GM12878 (cell line): ENCODE measurements at regions not wholly inside any gene's neighbourhood (a gene's known extent, or its start where the extent isn't known, plus 50 kb on each side); places are given as distances from the start of the nearest gene placed in this dataset.

Source experiments
- ATAC-seq: fragments of 200-7000 bp; cut with Tn5 transposase; 3 replicates; pipeline ENCODE4 v1.9.1; 2020; ENCODE audit warnings: mild to moderate bottlenecking, moderate library complexity
- BruUV-seq: library from RNA; stranded (reverse); fragments of 400-500 nt; replicated peaks from 2 replicates; lab custom pipeline; 2021; lab: Mats Ljungman, UMichigan
- CTCF ChIA-PET: fragments of 300-600 bp; sonication (Branson Sonifier 250); formaldehyde crosslinking; extraction: SDS; loops from one replicate; lab custom pipeline; 2021; ENCODE audit warnings: inconsistent platforms; lab: Yijun Ruan, JAX
- POLR2A ChIA-PET: fragments of 350-600 bp; formaldehyde crosslinking; extraction: SDS; loops from one replicate; lab custom pipeline; 2021; ENCODE audit warnings: inconsistent platforms; lab: Charles Lee
- RAD21 ChIA-PET: fragments of 300-600 bp; sonication (Branson Sonifier 250); formaldehyde crosslinking; loops from one replicate; lab custom pipeline; 2023; ENCODE audit warnings: antibody characterized with exemption; ENCODE audit not compliant: unreplicated experiment; lab: Charles Lee
- SMC1A ChIA-PET: fragments of 300-600 bp; sonication (Branson Sonifier 250); formaldehyde crosslinking; loops from one replicate; lab custom pipeline; 2023; ENCODE audit not compliant: unreplicated experiment, uncharacterized antibody; lab: Charles Lee
- DNase-seq: peaks from one replicate; pipeline ENCODE4 v3.0.0-alpha.2; 2011; ENCODE audit warnings: low read depth, low spot score
- FAIRE-seq: peaks from 3 replicates; lab custom pipeline; 2011; peaks lifted over from hg19 to GRCh38; lab: Jason Lieb, UNC
- H2AFZ ChIP-seq: 2 replicates; pipeline ENCODE4 v1.6.0; 2011; ENCODE audit warnings: low read depth, low read length, control low read depth; ENCODE audit not compliant: control insufficient read depth
- H3K27ac ChIP-seq: 2 replicates; pipeline ENCODE4 v1.5.1; 2011; ENCODE audit warnings: control low read depth; ENCODE audit not compliant: control insufficient read depth, insufficient read depth
- H3K27me3 ChIP-seq, 2 experiments: replicated peaks in 1 of 2; 2 replicates each; pipeline versions ENCODE4 v1.6.0 to v1.6.1; 2011; ENCODE audit warnings: low read length in 1 of 2; ENCODE audit not compliant: control insufficient read depth in 2 of 2, insufficient read depth in 2 of 2
- H3K36me3 ChIP-seq, 2 experiments: 2 replicates each; pipeline ENCODE4 v1.5.1; 2011; ENCODE audit warnings: low read length in 1 of 2; ENCODE audit not compliant: control insufficient read depth in 2 of 2, insufficient read depth in 2 of 2
- H3K4me1 ChIP-seq: 2 replicates; pipeline ENCODE4 v1.6.1; 2011; ENCODE audit warnings: mild to moderate bottlenecking, low read length, moderate library complexity, mixed read lengths; ENCODE audit not compliant: control insufficient read depth, insufficient read depth
- H3K4me2 ChIP-seq: 2 replicates; pipeline ENCODE4 v1.6.0; 2011; ENCODE audit warnings: control low read depth; ENCODE audit not compliant: control insufficient read depth, insufficient read depth
- H3K4me3 ChIP-seq: fragments of 200-600 bp; sonication (generic); 2 replicates; pipeline ENCODE4 v1.5.1; 2016
- H3K79me2 ChIP-seq: 2 replicates; pipeline ENCODE4 v1.6.0; 2011; ENCODE audit warnings: low read length; ENCODE audit not compliant: control insufficient read depth, insufficient read depth
- H3K9ac ChIP-seq: 2 replicates; pipeline ENCODE4 v1.8.0; 2011; ENCODE audit warnings: low read length, control low read depth, mixed read lengths; ENCODE audit not compliant: control insufficient read depth, insufficient read depth
- H3K9me3 ChIP-seq: replicated peaks from 3 replicates; pipeline ENCODE4 v1.5.1; 2011; ENCODE audit warnings: mild to moderate bottlenecking, low read length; ENCODE audit not compliant: control insufficient read depth, insufficient read depth
- H4K20me1 ChIP-seq: 2 replicates; pipeline ENCODE4 v1.6.0; 2011; ENCODE audit not compliant: control insufficient read depth, insufficient read depth
- ATF2 ChIP-seq: IDR thresholded peaks from 2 replicates; pipeline ENCODE4 v1.6.1; 2012; ENCODE audit warnings: low read length, inconsistent platforms
- ATF3 ChIP-seq: IDR thresholded peaks from 2 replicates; pipeline ENCODE4 v1.6.1; 2011; ENCODE audit warnings: low read depth, mild to moderate bottlenecking, low read length, moderate library complexity, borderline replicate concordance; ENCODE audit errors: extremely low read depth
- BCL3 ChIP-seq: IDR thresholded peaks from 2 replicates; pipeline ENCODE4 v1.6.1; 2011; ENCODE audit warnings: borderline replicate concordance, low read depth, mild to moderate bottlenecking, moderate library complexity, low read length; ENCODE audit not compliant: insufficient read depth, poor library complexity, severe bottlenecking
- CHD2 ChIP-seq: IDR thresholded peaks from 2 replicates; pipeline ENCODE4 v1.6.1; 2011; ENCODE audit warnings: low read depth, low read length, improper control_type of control experiment, borderline replicate concordance
- HSF1 ChIP-seq: fragments of 150-350 bp; IDR thresholded peaks from 2 replicates; pipeline ENCODE4 v1.6.1; 2014; ENCODE audit warnings: mild to moderate bottlenecking, low read depth, low read length
- IKZF1 ChIP-seq: fragments of 450-650 bp; conservative IDR thresholded peaks from 2 replicates; pipeline ENCODE4 v1.6.1; 2017; ENCODE audit warnings: antibody characterized with exemption, mild to moderate bottlenecking
- NFXL1 ChIP-seq: fragments of 450-650 bp; IDR thresholded peaks from 2 replicates; pipeline ENCODE4 v1.6.1; 2017; ENCODE audit warnings: antibody characterized with exemption, mild to moderate bottlenecking, borderline replicate concordance
- RB1 ChIP-seq: fragments of 450-650 bp; formaldehyde crosslinking; IDR thresholded peaks from 2 replicates; pipeline ENCODE4 v1.6.1; 2017; ENCODE audit warnings: mild to moderate bottlenecking, borderline replicate concordance
- RCOR1 ChIP-seq: conservative IDR thresholded peaks from 2 replicates; pipeline ENCODE4 v1.6.1; 2012; ENCODE audit warnings: low read depth, low read length, improper control_type of control experiment
- ZBTB40 ChIP-seq: fragments of 450-650 bp; IDR thresholded peaks from 2 replicates; pipeline ENCODE4 v1.6.1; 2016; ENCODE audit warnings: mild to moderate bottlenecking, moderate library complexity, borderline replicate concordance
- ZNF687 ChIP-seq: fragments of 450-650 bp; IDR thresholded peaks from 2 replicates; pipeline ENCODE4 v1.6.1; 2017; ENCODE audit warnings: mild to moderate bottlenecking, moderate library complexity
- WGBS: methylation state at CpG from one replicate; pipeline ENCODE4 v1.1.6; 2016; ENCODE audit warnings: low lambda C conversion rate; ENCODE audit not compliant: insufficient replicate concordance, insufficient coverage; ENCODE audit errors: missing lambda C conversion rate; 5-methylcytosine and 5-hydroxymethylcytosine counted together
- in situ Hi-C: fragments of 300-500 bp; cut with MboI; formaldehyde crosslinking; loops from 9 replicates; pipeline ENCODE4 v1.14.3; 2018; ENCODE audit warnings: mixed read lengths
- intact Hi-C: fragments of 100-400 bp; cut with micrococcal nuclease; formaldehyde crosslinking; loops from one replicate; pipeline ENCODE4 v1.14.2; 2022; ENCODE audit not compliant: unreplicated experiment

- Histone ChIP-seq H3K27ac (no peak overlapping the region), H3K79me2 (no peaks in the 10 kb centered on the region), H3K27me3 (no peaks in the 10 kb centered on the region), H3K4me1 (no peaks in the 10 kb centered on the region), H4K20me1 (no peaks in the 10 kb centered on the region), H3K36me3 (no peaks in the 10 kb centered on the region), H3K4me3 (no peak overlapping the region)
- SMC1A ChIA-PET = no interaction called here
- BruUV-seq = no TSS peak
- CTCF ChIA-PET = interaction anchor here (0.6 to 1.6 kb wide), 6 partner anchors 9 to 562 kb away, joined by 3 to 7 read pairs (median 3); no protein-coding TSS in a partner anchor
- RAD21 ChIA-PET = no interaction called here
- 26% methylated on average over 3 of the region's 3 CpGs for WGBS
- no peak for ATAC-seq
- TF ChIP-seq IKZF1 = no peak
- TF ChIP-seq RCOR1 = no peak
- no peak for TF ChIP-seq CHD2
- no peak for TF ChIP-seq ATF2
- TF ChIP-seq NFXL1 = no peak
- TF ChIP-seq HSF1 = no peak
- TF ChIP-seq RB1 = no peak
- TF ChIP-seq ZBTB40 = no peak
- TF ChIP-seq ZNF687 = no peak
- TF ChIP-seq BCL3 = no peak
- no peak for TF ChIP-seq ATF3
- TF ChIP-seq, all 136 proteins: peak for 0
- no peaks in the 10 kb centered on the region for H3K9me3 ChIP-seq
- in situ Hi-C loops = no loop called here
- H2AFZ ChIP-seq = no peak overlapping the region
- no peak for FAIRE-seq
- H3K4me2 ChIP-seq = no peak overlapping the region
- intact Hi-C loops = loop anchor here (2.0 kb wide), 1 partner anchor 557 kb away; no protein-coding TSS in a partner anchor
- no peak overlapping the region for H3K9ac ChIP-seq
- POLR2A ChIA-PET = no interaction called here
- DNase-seq = no peak
These were observed 155.8 kb downstream of the SH3BP4 start for GRCh38 chr2:235107640-235107951.
